HEK293 (cell line): ENCODE measurements at regions not wholly inside any gene's neighbourhood (a gene's known extent, or its start where the extent isn't known, plus 50 kb on each side); places are given as distances from the start of the nearest gene placed in this dataset.

Source experiments
- CTCF ChIP-seq: fragments of 450-650 bp; formaldehyde crosslinking; IDR thresholded peaks from 2 replicates; pipeline ENCODE4 v1.5.1; 2016; ENCODE audit warnings: missing biosample characterization, missing genetic modification characterization
- REST ChIP-seq: fragments of 450-650 bp; formaldehyde crosslinking; IDR thresholded peaks from 2 replicates; pipeline ENCODE4 v1.5.1; 2016; ENCODE audit warnings: missing biosample characterization, missing genetic modification characterization
- ZBTB26 ChIP-seq: fragments of 450-650 bp; formaldehyde crosslinking; optimal IDR thresholded peaks from 2 replicates; pipeline ENCODE3; 2016; ENCODE audit warnings: missing biosample characterization, mild to moderate bottlenecking, missing genetic modification characterization
- ZNF221 ChIP-seq: fragments of 450-650 bp; formaldehyde crosslinking; IDR thresholded peaks from 2 replicates; pipeline ENCODE4 v1.5.1; 2017; ENCODE audit warnings: missing biosample characterization, missing genetic modification characterization, borderline replicate concordance
- ZNF704 ChIP-seq: fragments of 450-650 bp; formaldehyde crosslinking; IDR thresholded peaks from 2 replicates; pipeline ENCODE4 v1.5.1; 2016; ENCODE audit warnings: missing biosample characterization, missing genetic modification characterization

GRCh38 chrX:26334232-26334631, 118.3 kb downstream of the MAGEB5 start:
- TF ChIP-seq CTCF (tag by site-specific recombination): no peak
- no peak for TF ChIP-seq ZNF221 (tag by site-specific recombination)
- no peak for TF ChIP-seq ZBTB26 (tag by site-specific recombination)
- no peak for TF ChIP-seq REST (tag by site-specific recombination)
- no peak for TF ChIP-seq ZNF704 (tag by site-specific recombination)
